Sigmoid colon (tissue), 6 donors: ENCODE measurements at regions not wholly inside any gene's neighbourhood (a gene's known extent, or its start where the extent isn't known, plus 50 kb on each side); places are given as distances from the start of the nearest gene placed in this dataset.

Source experiments
- DNase-seq: peaks from one replicate; pipeline ENCODE4 v3.0.0-alpha.2; 2019
- H3K27ac ChIP-seq, 4 donors: fragments of 200-600 bp; sonication (generic); one replicate each; pipeline ENCODE4 v1.5.1; 2016 to 2019; ENCODE audit warnings: mild to moderate bottlenecking in 1 of 4
- H3K27me3 ChIP-seq, 3 donors: fragments of 200-600 bp; sonication (generic); one replicate each; pipeline ENCODE4 v1.5.1; 2019; ENCODE audit warnings: mild to moderate bottlenecking in 1 of 3
- H3K36me3 ChIP-seq, 4 donors: fragments of 200-600 bp; sonication (generic); one replicate each; pipeline ENCODE4 v1.5.1; 2016 to 2019
- H3K4me1 ChIP-seq, 4 donors: fragments of 200-600 bp; sonication (generic); one replicate each; pipeline ENCODE4 v1.5.1; 2017 to 2019
- H3K4me3 ChIP-seq, 4 donors: fragments of 200-600 bp; sonication (generic); one replicate each; pipeline ENCODE4 v1.5.1; 2017 to 2019; ENCODE audit warnings: mild to moderate bottlenecking in 2 of 4, moderate library complexity in 1 of 4
- H3K9me3 ChIP-seq, 4 donors: fragments of 200-600 bp in 3 of 4; sonication (generic) in 3 of 4; one replicate each; pipeline versions ENCODE4 v1.5.1 to v1.6.1; 2013 to 2019
- EP300 ChIP-seq, 4 donors: sonication (generic); formaldehyde crosslinking; IDR thresholded peaks; one replicate each; pipeline ENCODE4 v1.6.1; 2017; ENCODE audit warnings: antibody characterized with exemption in 4 of 4
- POLR2A ChIP-seq, 2 donors: fragments of 450-650 bp; IDR thresholded peaks; one replicate each; pipeline ENCODE4 v1.6.1; 2016; ENCODE audit warnings: antibody characterized with exemption in 2 of 2, mild to moderate bottlenecking in 2 of 2, moderate library complexity in 2 of 2
- POLR2AphosphoS5 ChIP-seq, 4 donors: sonication (generic); formaldehyde crosslinking; IDR thresholded peaks; one replicate each; pipeline ENCODE4 v1.6.1; 2017; ENCODE audit warnings: antibody characterized with exemption in 4 of 4
- WGBS, 2 donors: extraction: QIAGEN DNeasy Blood & Tissue Kit; methylation state at CpG; one replicate each; pipeline ENCODE4 v1.1.7; 2013; 5-methylcytosine and 5-hydroxymethylcytosine counted together
- intact Hi-C: fragments of 100-400 bp; cut with DNase I; formaldehyde crosslinking; loops from one replicate; pipeline ENCODE4 v1.15.1; 2023
- TF ChIP-seq, protein P1 (sequence below), 4 experiments: fragments of 450-650 bp in 3 of 4; fragments of 200-600 bp in 1 of 4; IDR thresholded peaks; one replicate each; pipeline ENCODE4 v1.5.1; 2016 to 2019; ENCODE audit warnings: antibody characterized with exemption in 4 of 4, mild to moderate bottlenecking in 3 of 4, moderate library complexity in 2 of 4
- donor health status: healthy with polysubstance abuse.
- donor health status: healthy.

DNA sequence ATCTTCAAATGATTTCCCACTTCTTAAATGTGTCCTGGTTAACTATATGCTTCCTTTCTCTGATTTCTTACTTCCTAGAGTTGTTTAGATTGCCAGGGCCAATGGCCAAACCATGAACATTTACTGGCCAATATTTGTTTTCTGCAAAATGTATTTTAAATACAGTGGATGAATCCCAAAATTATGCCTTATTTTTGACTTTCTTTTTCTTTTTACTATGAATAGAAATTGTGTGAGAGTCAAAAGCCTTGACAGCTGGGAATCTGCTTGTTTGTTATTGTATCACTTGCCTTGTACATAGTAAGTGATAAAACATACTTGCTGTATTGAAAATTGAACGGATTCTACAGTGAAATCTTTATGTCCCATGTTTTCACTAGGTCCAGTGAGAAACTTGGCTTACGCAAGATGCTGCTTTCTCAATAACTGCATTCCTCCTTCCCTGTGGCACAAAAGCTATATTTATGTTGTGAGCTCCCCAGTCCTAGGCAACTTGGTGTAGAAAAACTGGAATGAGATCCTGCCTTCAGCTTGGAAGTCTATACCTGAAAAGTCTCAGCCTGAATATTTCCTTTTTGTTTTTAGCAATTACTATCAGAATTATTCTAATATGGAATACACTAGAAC is 295.2 kb downstream of the EPHA7 start:
- H3K27me3 ChIP-seq, result no peaks in the 10 kb centered on the region
- no peak overlapping the region for H3K27ac ChIP-seq
- DNase-seq, result no peak
- no peak overlapping the region for H3K4me3 ChIP-seq
- TF ChIP-seq POLR2AphosphoS5 (IDR thresholded peaks at IDR 0.05), result no peak
- intact Hi-C loops, result no loop called here
- no peaks in the 10 kb centered on the region for H3K36me3 ChIP-seq
- no peaks in the 10 kb centered on the region for H3K9me3 ChIP-seq
- no peaks in the 10 kb centered on the region for H3K4me1 ChIP-seq
- WGBS, 2 donors, result 67 to 78% methylated on average over 2 of the region's 2 CpGs

- no peaks in the 10 kb centered on the region for H3K4me1 ChIP-seq
- H3K9me3 ChIP-seq, result no peaks in the 10 kb centered on the region
- no peak overlapping the region for H3K27ac ChIP-seq
- no peak for DNase-seq
- no peak overlapping the region for H3K4me3 ChIP-seq
- TF ChIP-seq POLR2AphosphoS5 (IDR thresholded peaks at IDR 0.05) (no peak), POLR2A (IDR thresholded peaks at IDR 0.05) (no peak), EP300 (IDR thresholded peaks at IDR 0.05) (no peak)
- TF ChIP-seq, protein P1, sequence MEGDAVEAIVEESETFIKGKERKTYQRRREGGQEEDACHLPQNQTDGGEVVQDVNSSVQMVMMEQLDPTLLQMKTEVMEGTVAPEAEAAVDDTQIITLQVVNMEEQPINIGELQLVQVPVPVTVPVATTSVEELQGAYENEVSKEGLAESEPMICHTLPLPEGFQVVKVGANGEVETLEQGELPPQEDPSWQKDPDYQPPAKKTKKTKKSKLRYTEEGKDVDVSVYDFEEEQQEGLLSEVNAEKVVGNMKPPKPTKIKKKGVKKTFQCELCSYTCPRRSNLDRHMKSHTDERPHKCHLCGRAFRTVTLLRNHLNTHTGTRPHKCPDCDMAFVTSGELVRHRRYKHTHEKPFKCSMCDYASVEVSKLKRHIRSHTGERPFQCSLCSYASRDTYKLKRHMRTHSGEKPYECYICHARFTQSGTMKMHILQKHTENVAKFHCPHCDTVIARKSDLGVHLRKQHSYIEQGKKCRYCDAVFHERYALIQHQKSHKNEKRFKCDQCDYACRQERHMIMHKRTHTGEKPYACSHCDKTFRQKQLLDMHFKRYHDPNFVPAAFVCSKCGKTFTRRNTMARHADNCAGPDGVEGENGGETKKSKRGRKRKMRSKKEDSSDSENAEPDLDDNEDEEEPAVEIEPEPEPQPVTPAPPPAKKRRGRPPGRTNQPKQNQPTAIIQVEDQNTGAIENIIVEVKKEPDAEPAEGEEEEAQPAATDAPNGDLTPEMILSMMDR (IDR thresholded peaks at IDR 0.05), result no peak
- no peaks in the 10 kb centered on the region for H3K27me3 ChIP-seq
- 65 to 78% methylated on average over 2 of the region's 2 CpGs for WGBS, 2 donors
- H3K36me3 ChIP-seq, result no peaks in the 10 kb centered on the region
- intact Hi-C loops, result no loop called here
Observed at GRCh38 chr6:93123585-93123984, 295.8 kb downstream of the EPHA7 start.

DNA sequence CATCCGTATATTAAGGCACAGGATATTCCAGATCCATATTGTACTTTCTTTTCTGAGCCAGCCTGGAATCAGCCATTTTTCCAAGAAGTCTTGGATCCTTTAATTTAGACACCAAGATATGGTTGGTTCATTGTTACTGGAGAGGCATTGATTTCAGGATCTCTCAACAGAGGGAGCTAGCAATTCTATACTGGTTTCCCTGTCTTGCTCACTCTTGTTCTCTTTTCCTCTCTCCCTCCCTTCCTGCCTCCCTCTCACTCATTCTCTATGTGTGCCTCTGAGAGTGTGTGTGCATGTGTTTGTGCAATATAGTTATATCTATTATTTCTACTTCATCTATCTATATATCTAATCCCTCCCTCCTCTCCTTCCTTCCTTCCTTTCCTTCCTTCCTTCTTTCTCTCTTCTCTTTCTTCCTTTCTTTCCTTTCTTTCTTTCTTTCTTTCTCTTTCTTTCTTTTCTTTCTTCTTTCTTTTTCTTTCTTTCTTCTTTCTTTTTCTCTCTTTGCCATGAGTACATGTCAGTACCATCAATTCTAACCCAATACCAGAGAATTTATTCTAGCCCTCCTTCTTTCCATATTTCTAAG is 299.1 kb downstream of the EPHA7 start:
- intact Hi-C loops, result no loop called here
- DNase-seq, result no peak
- Histone ChIP-seq H3K27me3 (no peaks in the 10 kb centered on the region), H3K36me3 (no peaks in the 10 kb centered on the region), H3K4me1 (no peaks in the 10 kb centered on the region), H3K9me3 (no peaks in the 10 kb centered on the region), H3K4me3 (no peak overlapping the region), H3K27ac (no peak overlapping the region)
- TF ChIP-seq POLR2AphosphoS5 (IDR thresholded peaks at IDR 0.05) (no peak), POLR2A (IDR thresholded peaks at IDR 0.05) (no peak), EP300 (IDR thresholded peaks at IDR 0.05) (no peak)
- TF ChIP-seq, protein P1 (IDR thresholded peaks at IDR 0.05), result no peak
- WGBS, 2 donors, result 75 to 89% methylated on average over 1 of the region's 1 CpG

GRCh38 chr6:93105907-93106306 is 313.5 kb downstream of the EPHA7 start:
- Histone ChIP-seq H3K9me3 (no peaks in the 10 kb centered on the region), H3K4me1 (no peaks in the 10 kb centered on the region), H3K36me3 (no peaks in the 10 kb centered on the region), H3K4me3 (no peak overlapping the region), H3K27ac (no peak overlapping the region), H3K27me3 (no peaks in the 10 kb centered on the region)
- DNase-seq, result no peak
- intact Hi-C loops, result no loop called here
- WGBS, 2 donors, result 40 to 63% methylated on average over 2 of the region's 2 CpGs
- TF ChIP-seq EP300 (IDR thresholded peaks at IDR 0.05), result no peak
- TF ChIP-seq POLR2AphosphoS5 (IDR thresholded peaks at IDR 0.05), result no peak
- TF ChIP-seq, protein P1 (IDR thresholded peaks at IDR 0.05), result no peak
- TF ChIP-seq POLR2A (IDR thresholded peaks at IDR 0.05), result no peak

GRCh38 chr6:93105017-93105416 is 314.3 kb downstream of the EPHA7 start:
- H3K27ac ChIP-seq, result peak overlapping the region in 1 of 4 donors; percentile 49
- no peaks in the 10 kb centered on the region for H3K4me1 ChIP-seq
- WGBS, 2 donors, result 15 to 50% methylated on average over 3 of the region's 3 CpGs
- H3K27me3 ChIP-seq, result no peaks in the 10 kb centered on the region
- no peak for DNase-seq
- no peaks in the 10 kb centered on the region for H3K9me3 ChIP-seq
- no peak for TF ChIP-seq EP300 (IDR thresholded peaks at IDR 0.05)
- intact Hi-C loops, result no loop called here
- H3K4me3 ChIP-seq, result no peak overlapping the region
- H3K36me3 ChIP-seq, result no peaks in the 10 kb centered on the region
